HEK293 (cell line): ENCODE measurements at regions not wholly inside any gene's neighbourhood (a gene's known extent, or its start where the extent isn't known, plus 50 kb on each side); places are given as distances from the start of the nearest gene placed in this dataset.
A peak's percentile ranks its signal among the peaks of the same experiment; 100 is the strongest.
"Not testable (repeated sequence)": the region's sequence is repeated elsewhere in the genome, so short reads cannot be mapped to it uniquely, and the experiment has no call there.

Experiments used
- CTCF ChIA-PET: fragments of 350-600 bp; formaldehyde crosslinking; extraction: SDS; loops from one replicate; lab custom pipeline; 2021; ENCODE audit warnings: antibody characterized with exemption; lab: Yijun Ruan, JAX
- POLR2A ChIA-PET: fragments of 300-600 bp; formaldehyde crosslinking; extraction: SDS; loops from one replicate; lab custom pipeline; 2020; ENCODE audit warnings: antibody characterized with exemption, inconsistent platforms; lab: Yijun Ruan, JAX
- H3K27ac ChIP-seq: fragments of 200-500 bp; sonication (Bioruptor generic); 2 replicates; pipeline ENCODE4 v1.5.1; 2014; ENCODE audit warnings: low read depth, low read length, control low read depth, inconsistent platforms; ENCODE audit errors: extremely low read depth
- H3K36me3 ChIP-seq, 2 experiments: fragments of 200-500 bp in 1 of 2; sonication (Bioruptor generic) in 1 of 2; 1 replicate in 1 of 2; 2 replicates in 1 of 2; pipeline ENCODE4 v1.5.1; 2014 to 2017; ENCODE audit warnings: inconsistent platforms in 2 of 2, low read length in 2 of 2; ENCODE audit not compliant: control insufficient read depth in 2 of 2, insufficient read depth in 1 of 2
- H3K4me1 ChIP-seq: fragments of 200-500 bp; sonication (Bioruptor generic); 2 replicates; pipeline ENCODE4 v1.5.1; 2014; ENCODE audit warnings: mild to moderate bottlenecking, low read length, inconsistent platforms; ENCODE audit not compliant: control insufficient read depth, insufficient read depth
- H3K4me3 ChIP-seq: 2 replicates; pipeline ENCODE4 v1.5.1; 2011; ENCODE audit warnings: low read depth, mild to moderate bottlenecking, control low read depth, low read length, moderate library complexity
- H3K9me3 ChIP-seq: fragments of 200-500 bp; sonication (Bioruptor generic); 2 replicates; pipeline ENCODE4 v1.5.1; 2014; ENCODE audit warnings: low read depth, low read length, inconsistent platforms; ENCODE audit not compliant: control insufficient read depth, insufficient read depth
- GLIS1 ChIP-seq: fragments of 450-650 bp; formaldehyde crosslinking; IDR thresholded peaks from 2 replicates; pipeline ENCODE4 v1.5.1; 2016; ENCODE audit warnings: missing biosample characterization, missing genetic modification characterization
- SETDB1 ChIP-seq: IDR thresholded peaks from one replicate; pipeline ENCODE4 v1.6.1; 2017; ENCODE audit warnings: mild to moderate bottlenecking, low read length, moderate library complexity, mixed read lengths; ENCODE audit not compliant: insufficient read length
- WT1 ChIP-seq: fragments of 450-650 bp; formaldehyde crosslinking; IDR thresholded peaks from 2 replicates; pipeline ENCODE4 v1.5.1; 2016; ENCODE audit warnings: missing biosample characterization, missing genetic modification characterization
- ZBTB20 ChIP-seq: fragments of 450-650 bp; formaldehyde crosslinking; IDR thresholded peaks from 2 replicates; pipeline ENCODE4 v1.5.1; 2016; ENCODE audit warnings: missing biosample characterization, missing genetic modification characterization
- ZNF132 ChIP-seq: fragments of 450-650 bp; formaldehyde crosslinking; IDR thresholded peaks from 2 replicates; pipeline ENCODE4 v1.5.1; 2017; ENCODE audit warnings: missing biosample characterization, missing genetic modification characterization, borderline replicate concordance
- ZNF202 ChIP-seq: fragments of 450-650 bp; formaldehyde crosslinking; IDR thresholded peaks from 2 replicates; pipeline ENCODE4 v1.5.1; 2016; ENCODE audit warnings: missing biosample characterization, missing genetic modification characterization, borderline replicate concordance
- ZNF324 ChIP-seq: fragments of 450-650 bp; formaldehyde crosslinking; IDR thresholded peaks from 2 replicates; pipeline ENCODE4 v1.5.1; 2016; ENCODE audit warnings: missing biosample characterization, missing genetic modification characterization
- ZNF341 ChIP-seq: fragments of 450-650 bp; formaldehyde crosslinking; IDR thresholded peaks from 2 replicates; pipeline ENCODE4; 2016; ENCODE audit warnings: low read depth, missing biosample characterization, missing genetic modification characterization
- ZNF37A ChIP-seq: fragments of 450-650 bp; IDR thresholded peaks from 2 replicates; pipeline ENCODE4 v1.5.1; 2018; ENCODE audit warnings: missing biosample characterization, missing genetic modification characterization
- ZNF585B ChIP-seq: fragments of 450-650 bp; formaldehyde crosslinking; IDR thresholded peaks from 2 replicates; pipeline ENCODE4 v1.5.1; 2016; ENCODE audit warnings: missing biosample characterization, missing genetic modification characterization
- ZNF600 ChIP-seq: fragments of 450-650 bp; formaldehyde crosslinking; IDR thresholded peaks from 2 replicates; pipeline ENCODE4 v1.5.1; 2016; ENCODE audit warnings: missing biosample characterization, missing genetic modification characterization
- ZNF610 ChIP-seq: fragments of 450-650 bp; formaldehyde crosslinking; IDR thresholded peaks from 2 replicates; pipeline ENCODE4 v1.5.1; 2016; ENCODE audit warnings: missing biosample characterization, missing genetic modification characterization, borderline replicate concordance
- ZXDB ChIP-seq: fragments of 450-650 bp; formaldehyde crosslinking; IDR thresholded peaks from 2 replicates; pipeline ENCODE4 v1.5.1; 2016; ENCODE audit warnings: missing biosample characterization, missing genetic modification characterization
- TF ChIP-seq, protein P1 (sequence below): sonication (generic); formaldehyde crosslinking; IDR thresholded peaks from 2 replicates; pipeline ENCODE4 v1.8.1; 2022; ENCODE audit warnings: mild to moderate bottlenecking, moderate library complexity, missing genetic modification reagents
- TF ChIP-seq, protein P2 (sequence below): fragments of 450-650 bp; formaldehyde crosslinking; IDR thresholded peaks from 2 replicates; pipeline ENCODE4 v1.5.0; 2017; ENCODE audit warnings: missing biosample characterization, missing genetic modification characterization, borderline replicate concordance
- TF ChIP-seq, protein P3 (sequence below): fragments of 450-650 bp; formaldehyde crosslinking; conservative IDR thresholded peaks from 2 replicates; pipeline ENCODE4 v1.5.1; 2016; ENCODE audit warnings: low read depth, missing biosample characterization, missing genetic modification characterization

DNA sequence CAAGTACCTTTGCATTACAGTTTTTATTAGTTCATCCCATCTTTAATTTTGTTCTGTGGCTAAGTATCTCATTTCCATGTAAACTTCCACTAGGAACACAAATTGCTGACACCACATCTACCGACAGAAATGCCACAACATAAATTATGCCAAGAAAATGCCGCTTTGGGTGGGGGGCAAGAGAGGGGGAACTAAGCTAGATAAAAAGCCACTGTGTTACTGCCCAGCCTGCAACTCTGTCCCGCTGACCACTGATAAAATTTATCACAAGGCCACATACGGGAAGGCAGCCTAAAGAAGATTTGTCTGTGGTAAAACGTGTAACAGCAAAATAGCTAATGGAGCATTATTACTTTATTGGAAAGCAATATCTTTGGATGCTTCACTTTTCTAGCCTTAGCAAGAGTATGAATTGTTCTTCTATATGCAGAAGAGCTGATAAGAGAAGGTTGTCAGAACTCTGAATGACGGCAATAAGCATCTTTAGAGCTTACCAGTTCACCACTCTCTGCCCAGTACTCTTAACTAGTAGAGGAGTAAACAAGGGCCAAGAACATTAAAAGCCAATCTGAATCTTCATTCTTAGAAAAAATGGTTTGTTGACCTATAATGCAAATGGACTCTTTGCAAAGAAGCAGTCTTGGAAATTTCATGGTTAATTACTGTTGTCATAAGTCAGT, 172.2 kb upstream of the MEF2C start:
- TF ChIP-seq, protein P1, sequence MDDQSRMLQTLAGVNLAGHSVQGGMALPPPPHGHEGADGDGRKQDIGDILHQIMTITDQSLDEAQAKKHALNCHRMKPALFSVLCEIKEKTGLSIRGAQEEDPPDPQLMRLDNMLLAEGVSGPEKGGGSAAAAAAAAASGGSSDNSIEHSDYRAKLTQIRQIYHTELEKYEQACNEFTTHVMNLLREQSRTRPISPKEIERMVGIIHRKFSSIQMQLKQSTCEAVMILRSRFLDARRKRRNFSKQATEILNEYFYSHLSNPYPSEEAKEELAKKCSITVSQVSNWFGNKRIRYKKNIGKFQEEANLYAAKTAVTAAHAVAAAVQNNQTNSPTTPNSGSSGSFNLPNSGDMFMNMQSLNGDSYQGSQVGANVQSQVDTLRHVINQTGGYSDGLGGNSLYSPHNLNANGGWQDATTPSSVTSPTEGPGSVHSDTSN (CRISPR knock-in tag) = no peak
- no peak for TF ChIP-seq ZNF324 (tag by site-specific recombination)
- TF ChIP-seq WT1 (tag by site-specific recombination) = no peak
- TF ChIP-seq, all 188 proteins: peak for 0
- H3K4me1 ChIP-seq = no peaks in the 10 kb centered on the region
- ChIA-PET POLR2A (no interaction called here), CTCF (no interaction called here)
- H3K27ac ChIP-seq = no peak overlapping the region
- no peak overlapping the region for H3K4me3 ChIP-seq
- H3K36me3 ChIP-seq = no peaks in the 10 kb centered on the region
- no peaks in the 10 kb centered on the region for H3K9me3 ChIP-seq

DNA sequence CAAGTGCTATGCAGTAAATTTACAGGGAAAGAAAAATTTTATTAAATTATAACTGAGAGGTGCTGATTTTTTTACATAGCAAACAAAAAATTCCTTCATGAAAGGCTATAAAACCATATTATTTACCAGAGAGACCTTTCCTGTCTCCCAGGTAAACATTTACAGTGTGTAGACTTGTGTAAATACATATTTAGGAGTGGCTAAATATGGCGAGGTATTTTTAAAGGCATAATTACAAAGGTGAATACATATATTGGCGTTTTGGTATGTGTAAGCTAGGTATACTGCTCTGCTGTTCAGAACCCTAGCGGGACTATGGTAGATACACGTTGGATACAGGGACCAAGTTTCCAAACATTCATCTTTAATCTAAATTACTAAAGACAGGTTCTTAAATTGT, 170.6 kb upstream of the MEF2C start:
- Histone ChIP-seq H3K36me3 (no peaks in the 10 kb centered on the region), H3K27ac (no peak overlapping the region), H3K4me3 (no peak overlapping the region), H3K4me1 (no peaks in the 10 kb centered on the region), H3K9me3 (no peaks in the 10 kb centered on the region)
- CTCF ChIA-PET = interaction anchor here (0.7 kb wide), 1 partner anchor 394 kb away, joined by 3 read pairs; no protein-coding TSS in a partner anchor
- POLR2A ChIA-PET = no interaction called here
- TF ChIP-seq ZNF341 (tag by site-specific recombination) (no peak), ZNF600 (tag by site-specific recombination) (no peak), ZXDB (tag by site-specific recombination) (no peak)

DNA sequence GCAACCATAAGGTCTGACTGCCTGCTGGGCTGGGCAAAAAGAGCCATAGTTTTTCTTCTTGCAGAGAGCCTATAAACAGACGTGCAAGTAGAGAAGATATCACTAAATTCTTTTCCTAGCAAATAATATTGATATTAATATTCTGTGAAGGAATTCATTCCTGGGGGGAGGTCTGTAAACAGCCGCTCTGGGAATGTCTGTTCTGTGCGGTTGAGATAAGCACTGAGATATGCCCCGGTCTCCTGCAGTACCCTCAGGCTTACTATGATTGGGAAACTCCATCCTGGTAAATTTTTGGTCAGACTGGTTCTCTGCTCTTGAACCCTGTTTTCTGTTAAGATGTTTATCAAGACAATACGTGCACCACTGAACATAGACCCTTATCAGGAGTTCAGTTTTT, 167.1 kb upstream of the MEF2C start:
- H3K27ac ChIP-seq, H3K4me1 ChIP-seq, POLR2A ChIA-PET, H3K9me3 ChIP-seq, H3K4me3 ChIP-seq, H3K36me3 ChIP-seq: not testable (repeated sequence)
- peak; percentile 43 for TF ChIP-seq SETDB1
- CTCF ChIA-PET = interaction anchor here (0.7 kb wide), 1 partner anchor 182 kb away, joined by 3 read pairs; no protein-coding TSS in a partner anchor

DNA sequence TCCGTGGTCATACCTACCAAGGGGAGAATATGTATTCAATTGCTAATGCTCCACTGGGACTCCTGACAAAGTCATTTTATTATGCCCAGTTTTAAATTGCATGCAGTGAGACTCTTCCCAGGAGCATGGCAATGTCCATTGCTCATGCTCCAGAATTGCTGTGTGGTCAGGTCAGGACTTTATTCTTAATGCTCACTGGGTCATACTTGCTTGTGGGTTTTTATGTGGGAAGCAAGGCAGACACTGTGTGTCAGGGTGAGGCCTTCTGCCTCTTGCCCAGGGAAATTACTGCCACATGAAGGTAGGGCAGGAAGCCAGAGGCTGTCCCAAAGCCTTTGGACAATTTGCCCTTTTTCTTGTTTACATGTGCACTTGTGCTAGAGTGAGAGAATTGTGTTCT, 164.6 kb upstream of the MEF2C start:
- H3K4me1 ChIP-seq = no peaks in the 10 kb centered on the region
- H3K4me3 ChIP-seq = no peak overlapping the region
- TF ChIP-seq GLIS1 (tag by site-specific recombination) = no peak
- TF ChIP-seq, all 188 proteins: peak for 0
- Histone ChIP-seq H3K9me3 (no peaks in the 10 kb centered on the region), H3K36me3 (no peaks in the 10 kb centered on the region), H3K27ac (no peak overlapping the region)
- ChIA-PET POLR2A (no interaction called here), CTCF (no interaction called here)

DNA sequence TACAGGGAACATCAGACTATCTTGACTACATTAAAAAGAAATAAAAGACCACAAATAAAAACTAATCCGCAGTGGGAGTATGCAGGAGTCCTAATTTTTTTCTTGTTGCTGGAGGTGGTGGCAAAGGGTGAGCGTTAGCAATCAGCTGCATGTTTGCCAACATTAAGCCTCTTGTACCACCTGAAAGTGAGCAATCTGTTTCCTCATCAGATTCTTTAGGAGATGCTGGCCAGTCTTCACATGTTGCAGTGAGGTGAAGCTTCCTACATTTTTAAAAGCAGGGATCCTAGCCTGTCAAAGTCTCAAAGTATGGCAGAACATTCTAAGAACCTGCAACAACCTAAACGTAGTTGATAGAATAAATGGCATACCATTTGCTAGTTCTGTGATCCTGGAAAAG, 162.2 kb upstream of the MEF2C start:
- ChIA-PET POLR2A (no interaction called here), CTCF (no interaction called here)
- H3K27ac ChIP-seq = no peak overlapping the region
- no peaks in the 10 kb centered on the region for H3K4me1 ChIP-seq
- H3K9me3 ChIP-seq = no peaks in the 10 kb centered on the region
- no peak overlapping the region for H3K4me3 ChIP-seq
- H3K36me3 ChIP-seq = no peaks in the 10 kb centered on the region
- TF ChIP-seq, protein P2, sequence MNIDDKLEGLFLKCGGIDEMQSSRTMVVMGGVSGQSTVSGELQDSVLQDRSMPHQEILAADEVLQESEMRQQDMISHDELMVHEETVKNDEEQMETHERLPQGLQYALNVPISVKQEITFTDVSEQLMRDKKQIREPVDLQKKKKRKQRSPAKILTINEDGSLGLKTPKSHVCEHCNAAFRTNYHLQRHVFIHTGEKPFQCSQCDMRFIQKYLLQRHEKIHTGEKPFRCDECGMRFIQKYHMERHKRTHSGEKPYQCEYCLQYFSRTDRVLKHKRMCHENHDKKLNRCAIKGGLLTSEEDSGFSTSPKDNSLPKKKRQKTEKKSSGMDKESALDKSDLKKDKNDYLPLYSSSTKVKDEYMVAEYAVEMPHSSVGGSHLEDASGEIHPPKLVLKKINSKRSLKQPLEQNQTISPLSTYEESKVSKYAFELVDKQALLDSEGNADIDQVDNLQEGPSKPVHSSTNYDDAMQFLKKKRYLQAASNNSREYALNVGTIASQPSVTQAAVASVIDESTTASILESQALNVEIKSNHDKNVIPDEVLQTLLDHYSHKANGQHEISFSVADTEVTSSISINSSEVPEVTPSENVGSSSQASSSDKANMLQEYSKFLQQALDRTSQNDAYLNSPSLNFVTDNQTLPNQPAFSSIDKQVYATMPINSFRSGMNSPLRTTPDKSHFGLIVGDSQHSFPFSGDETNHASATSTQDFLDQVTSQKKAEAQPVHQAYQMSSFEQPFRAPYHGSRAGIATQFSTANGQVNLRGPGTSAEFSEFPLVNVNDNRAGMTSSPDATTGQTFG (tag by site-specific recombination) = no peak
- TF ChIP-seq ZBTB20 (no peak), ZNF37A (tag by site-specific recombination) (no peak), ZNF610 (no peak), ZNF202 (tag by site-specific recombination) (no peak), ZNF132 (tag by site-specific recombination) (no peak), ZNF585B (no peak)
- TF ChIP-seq, protein P3, sequence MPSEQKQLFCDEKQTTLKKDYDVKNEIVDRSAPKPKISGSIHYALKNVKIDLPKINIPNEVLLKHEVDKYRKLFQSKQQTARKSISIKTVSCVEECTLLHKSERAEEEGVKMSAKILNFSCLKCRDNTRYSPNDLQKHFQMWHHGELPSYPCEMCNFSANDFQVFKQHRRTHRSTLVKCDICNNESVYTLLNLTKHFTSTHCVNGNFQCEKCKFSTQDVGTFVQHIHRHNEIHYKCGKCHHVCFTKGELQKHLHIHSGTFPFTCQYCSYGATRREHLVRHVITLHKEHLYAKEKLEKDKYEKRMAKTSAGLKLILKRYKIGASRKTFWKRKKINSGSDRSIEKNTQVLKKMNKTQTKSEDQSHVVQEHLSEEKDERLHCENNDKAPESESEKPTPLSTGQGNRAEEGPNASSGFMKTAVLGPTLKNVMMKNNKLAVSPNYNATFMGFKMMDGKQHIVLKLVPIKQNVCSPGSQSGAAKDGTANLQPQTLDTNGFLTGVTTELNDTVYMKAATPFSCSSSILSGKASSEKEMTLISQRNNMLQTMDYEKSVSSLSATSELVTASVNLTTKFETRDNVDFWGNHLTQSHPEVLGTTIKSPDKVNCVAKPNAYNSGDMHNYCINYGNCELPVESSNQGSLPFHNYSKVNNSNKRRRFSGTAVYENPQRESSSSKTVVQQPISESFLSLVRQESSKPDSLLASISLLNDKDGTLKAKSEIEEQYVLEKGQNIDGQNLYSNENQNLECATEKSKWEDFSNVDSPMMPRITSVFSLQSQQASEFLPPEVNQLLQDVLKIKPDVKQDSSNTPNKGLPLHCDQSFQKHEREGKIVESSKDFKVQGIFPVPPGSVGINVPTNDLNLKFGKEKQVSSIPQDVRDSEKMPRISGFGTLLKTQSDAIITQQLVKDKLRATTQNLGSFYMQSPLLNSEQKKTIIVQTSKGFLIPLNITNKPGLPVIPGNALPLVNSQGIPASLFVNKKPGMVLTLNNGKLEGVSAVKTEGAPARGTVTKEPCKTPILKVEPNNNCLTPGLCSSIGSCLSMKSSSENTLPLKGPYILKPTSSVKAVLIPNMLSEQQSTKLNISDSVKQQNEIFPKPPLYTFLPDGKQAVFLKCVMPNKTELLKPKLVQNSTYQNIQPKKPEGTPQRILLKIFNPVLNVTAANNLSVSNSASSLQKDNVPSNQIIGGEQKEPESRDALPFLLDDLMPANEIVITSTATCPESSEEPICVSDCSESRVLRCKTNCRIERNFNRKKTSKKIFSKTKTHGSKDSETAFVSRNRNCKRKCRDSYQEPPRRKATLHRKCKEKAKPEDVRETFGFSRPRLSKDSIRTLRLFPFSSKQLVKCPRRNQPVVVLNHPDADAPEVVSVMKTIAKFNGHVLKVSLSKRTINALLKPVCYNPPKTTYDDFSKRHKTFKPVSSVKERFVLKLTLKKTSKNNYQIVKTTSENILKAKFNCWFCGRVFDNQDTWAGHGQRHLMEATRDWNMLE = no peak
